Stimulated activated naive CD4-positive, alpha-beta T cell treated with Interleukin-2 at 50 U/mL for 16 hours (primary cell): ENCODE measurements at regions not wholly inside any gene's neighbourhood (a gene's known extent, or its start where the extent isn't known, plus 50 kb on each side); places are given as distances from the start of the nearest gene placed in this dataset.
"Not testable (repeated sequence)": the region's sequence is repeated elsewhere in the genome, so short reads cannot be mapped to it uniquely, and the experiment has no call there.

Source experiments
- DNase-seq: peaks from one replicate; lab custom pipeline; 2025; lab: John Stamatoyannopoulos, UW

DNA sequence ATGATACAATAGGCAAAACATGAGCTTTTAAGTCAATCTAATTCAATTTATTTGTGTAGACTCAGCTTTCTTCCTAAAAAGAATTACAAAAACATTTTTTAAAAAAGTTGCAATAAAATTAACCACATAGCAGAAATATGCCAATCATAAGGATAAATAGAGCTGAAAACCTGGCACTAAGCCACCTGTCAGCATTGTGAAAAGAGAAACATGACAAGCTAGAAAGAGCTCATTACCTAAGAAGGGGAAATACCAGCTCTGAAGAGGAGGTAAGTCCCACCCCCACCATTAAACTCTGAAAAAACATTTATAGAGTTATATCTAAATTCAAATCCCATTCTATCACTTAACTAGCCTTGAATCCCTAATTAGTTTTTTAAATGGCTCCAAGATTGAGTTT, 372.9 kb downstream of the OSTF1 start:
- no peak for DNase-seq

- no peak for DNase-seq
Observed at GRCh38 chr9:75462866-75463265, 374.6 kb downstream of the OSTF1 start.

- DNase-seq = no peak
Observed at GRCh38 chr9:75463871-75464270, 375.6 kb downstream of the OSTF1 start.

GRCh38 chr9:75464726-75465125, 376.4 kb downstream of the OSTF1 start:
- DNase-seq = no peak

- DNase-seq = no peak
Observed at GRCh38 chr9:75467142-75467541, 378.8 kb downstream of the OSTF1 start.

DNA sequence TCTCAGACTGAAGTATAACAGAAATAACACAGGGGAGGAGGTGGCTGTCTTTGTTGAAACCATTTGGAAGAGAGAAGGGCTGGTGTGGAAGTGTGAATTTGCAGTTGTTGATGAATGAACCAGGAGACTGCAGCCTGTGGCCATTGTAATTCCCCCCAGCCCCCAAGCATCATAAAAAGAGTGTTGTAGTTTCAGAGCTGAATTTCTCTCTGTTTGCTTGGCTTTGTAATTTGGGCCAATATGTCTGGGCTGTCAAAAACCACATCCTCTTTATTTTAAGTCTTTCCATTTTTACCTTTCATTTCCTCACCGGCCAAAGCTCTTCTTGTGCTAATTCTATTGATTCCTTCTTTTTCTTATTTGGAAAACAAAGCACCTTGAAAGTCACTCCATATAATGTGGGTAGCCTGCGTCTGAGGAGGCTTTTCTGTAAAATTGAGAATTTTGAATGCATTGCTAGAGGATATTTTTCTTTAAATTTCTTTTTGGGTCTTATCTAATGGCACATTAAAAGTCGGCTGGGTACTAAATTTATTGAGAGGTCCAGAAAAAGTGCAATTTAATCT, 383.3 kb downstream of the OSTF1 start:
- DNase-seq = no peak

- no peak for DNase-seq
Observed at GRCh38 chr9:75482566-75482965, 394.3 kb downstream of the OSTF1 start.

DNA sequence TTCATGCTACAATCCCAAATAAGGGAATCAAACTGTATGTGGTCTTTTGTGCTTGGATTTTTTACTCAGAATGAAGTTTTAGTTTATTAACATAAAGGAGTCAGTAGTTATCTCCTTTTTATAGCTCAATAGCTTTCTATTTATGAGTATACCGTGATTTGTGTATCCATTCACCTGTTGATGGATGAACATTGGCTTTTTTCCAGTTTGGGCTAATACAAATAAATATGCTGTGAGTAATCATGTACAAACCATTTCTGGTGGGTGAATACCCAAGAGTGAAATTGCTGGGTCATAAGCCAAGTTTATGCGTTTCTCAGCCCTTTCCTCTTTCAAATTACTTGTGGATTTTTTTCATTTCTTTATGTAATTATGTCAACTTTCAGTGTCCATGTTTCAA, 395.3 kb downstream of the OSTF1 start:
- no peak for DNase-seq

GRCh38 chr9:75487856-75488718, 399.8 kb downstream of the OSTF1 start:
- no peak for DNase-seq

DNA sequence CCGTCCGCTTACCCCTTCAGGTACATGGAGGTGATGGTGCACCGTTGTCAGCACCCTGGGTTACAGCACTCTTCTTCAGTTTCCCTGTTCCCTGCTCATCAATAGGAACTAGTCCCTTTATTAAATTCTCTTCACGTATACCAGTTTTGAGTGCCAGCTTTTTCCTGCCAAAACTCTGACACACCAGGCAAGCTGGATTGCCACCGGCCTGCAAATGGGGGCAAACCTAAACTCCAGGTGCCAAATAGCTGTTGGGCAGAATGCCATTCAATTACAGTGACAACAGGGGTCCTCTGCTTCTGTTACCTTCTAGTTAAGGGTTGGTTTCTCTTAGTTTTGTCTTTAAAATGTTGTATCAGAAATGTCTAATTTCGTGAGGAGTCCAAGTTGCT, 400.4 kb downstream of the OSTF1 start:
- no peak for DNase-seq

GRCh38 chr9:75490326-75490725, 400.1 kb upstream of the PCSK5 start:
- no peak for DNase-seq

GRCh38 chr9:75491533-75491932, 398.9 kb upstream of the PCSK5 start:
- DNase-seq = no peak

DNA sequence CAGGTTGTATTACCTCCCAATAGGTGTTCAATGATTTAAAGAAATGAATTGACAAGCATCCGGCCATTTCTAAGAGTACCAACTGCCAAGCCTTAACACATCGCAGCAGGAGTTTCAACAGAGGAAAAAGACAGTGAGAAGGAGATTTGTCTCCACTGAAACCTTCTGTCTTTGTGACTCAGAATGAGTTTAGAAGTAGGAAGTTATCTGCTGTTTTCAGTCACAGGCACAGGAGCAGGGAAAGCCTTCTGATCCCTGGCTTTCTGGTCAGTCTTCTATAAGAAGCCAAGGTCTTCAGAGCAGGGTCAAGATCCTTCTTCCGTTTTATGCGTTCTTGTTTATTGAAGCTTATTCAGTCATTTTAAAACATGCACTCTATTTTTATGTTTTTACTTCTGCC, 390.7 kb upstream of the PCSK5 start:
- no peak for DNase-seq

- no peak for DNase-seq
Observed at GRCh38 chr9:75500479-75500878, 390.0 kb upstream of the PCSK5 start.

- DNase-seq = not testable (repeated sequence)
Observed at GRCh38 chr9:75500940-75501339, 389.5 kb upstream of the PCSK5 start.

DNA sequence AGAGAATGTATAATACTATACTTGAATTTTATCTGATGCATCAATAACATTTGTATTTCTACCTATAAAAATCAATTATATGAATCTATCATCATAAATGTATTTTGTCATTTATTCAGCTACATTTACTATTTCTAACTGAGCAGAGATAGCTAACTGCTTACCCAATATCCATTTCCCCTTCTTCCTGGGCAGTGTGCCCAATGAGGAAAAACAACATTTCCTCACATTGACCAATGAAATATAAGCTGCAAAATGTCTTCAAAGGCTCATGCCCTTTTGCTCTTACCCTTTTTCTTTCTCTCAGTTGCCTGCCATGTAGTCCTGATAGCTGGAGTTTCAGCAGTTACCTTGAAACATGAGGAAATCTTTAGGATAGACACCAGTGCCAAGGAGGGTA, 385.8 kb upstream of the PCSK5 start:
- no peak for DNase-seq

- DNase-seq = no peak
Observed at GRCh38 chr9:75505654-75506053, 384.8 kb upstream of the PCSK5 start.

- no peak for DNase-seq
Observed at GRCh38 chr9:75529463-75529862, 361.0 kb upstream of the PCSK5 start.

GRCh38 chr9:75531588-75531987, 358.9 kb upstream of the PCSK5 start:
- no peak for DNase-seq

DNA sequence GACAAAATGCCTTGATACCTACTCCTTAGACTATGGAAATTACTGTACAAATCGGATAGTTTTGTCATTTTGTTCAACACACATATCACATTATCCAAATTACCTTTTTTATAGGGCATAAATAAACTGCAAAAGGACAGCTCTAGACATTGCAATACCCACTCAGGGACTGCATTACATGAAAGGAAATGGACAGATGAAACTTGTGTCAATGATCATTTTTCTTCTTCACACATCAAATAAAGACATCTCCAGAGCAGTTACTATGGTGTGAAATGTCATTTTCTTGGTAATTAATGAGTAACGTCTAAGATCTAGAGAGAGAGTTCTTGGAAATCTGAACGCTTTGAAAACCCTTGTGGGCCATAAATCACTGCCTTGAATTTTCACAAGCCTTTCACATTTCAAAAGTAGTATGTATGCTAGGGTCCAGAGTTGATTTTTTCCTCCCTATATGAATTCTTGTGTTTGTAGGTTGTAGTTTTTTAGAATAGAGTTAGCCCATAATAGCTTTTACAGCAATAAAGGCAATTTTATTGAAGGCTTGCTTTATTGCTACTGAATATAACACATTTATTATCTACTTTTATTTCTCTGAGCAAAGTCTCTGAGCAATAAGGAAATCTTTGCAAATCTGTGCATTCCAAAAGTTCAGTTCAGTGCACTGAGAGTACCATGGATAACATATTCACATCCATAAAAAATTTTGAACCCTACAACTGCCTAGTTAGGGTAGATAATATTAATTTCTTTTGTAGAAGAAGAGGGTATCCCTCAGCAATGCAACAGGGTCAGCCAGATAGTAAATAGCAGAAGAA, 358.0 kb upstream of the PCSK5 start:
- DNase-seq = no peak

- DNase-seq = no peak
Observed at GRCh38 chr9:75539523-75539922, 350.9 kb upstream of the PCSK5 start.

DNA sequence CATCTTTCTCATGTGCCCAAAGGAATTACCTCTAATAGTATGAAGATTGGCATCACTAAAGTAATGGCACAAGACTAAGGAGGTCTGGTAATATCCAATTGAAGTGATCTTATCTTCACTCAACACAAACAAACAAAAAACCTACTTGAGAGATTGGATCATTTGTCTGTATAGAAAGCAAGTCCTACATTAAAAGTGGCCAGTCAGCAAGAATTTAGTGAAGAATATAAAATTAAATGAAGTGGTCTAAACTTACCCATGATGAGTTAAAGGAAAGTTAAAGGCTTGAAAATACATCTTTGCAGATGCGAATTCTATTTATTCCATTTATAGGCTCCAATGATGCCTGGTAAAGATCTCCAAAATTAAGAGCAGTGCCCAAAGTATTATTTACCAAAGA, 350.3 kb upstream of the PCSK5 start:
- DNase-seq = no peak

GRCh38 chr9:75541734-75542133, 348.7 kb upstream of the PCSK5 start:
- no peak for DNase-seq
